ENCODE measurements at regions not wholly inside any gene's neighbourhood (a gene's known extent, or its start where the extent isn't known, plus 50 kb on each side); places are given as distances from the start of the nearest gene placed in this dataset.

DNA sequence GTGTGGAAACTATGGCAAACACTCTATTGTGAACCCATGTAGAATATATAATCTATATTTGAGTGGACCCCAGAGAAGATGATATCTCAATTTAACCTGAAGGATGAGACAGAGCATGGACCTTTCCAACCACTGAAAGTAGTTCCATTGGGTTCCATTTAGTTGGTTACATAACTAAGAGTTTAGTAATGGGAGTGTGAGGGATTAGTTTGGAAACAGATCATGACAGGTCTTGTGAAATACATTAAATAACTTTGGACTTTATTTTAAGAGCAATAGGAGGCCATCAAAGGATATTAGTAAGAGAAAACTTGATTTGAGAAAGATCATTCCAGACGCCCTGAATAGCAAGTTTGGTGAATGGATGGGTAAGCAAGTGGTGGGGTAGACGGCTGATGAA is 487.2 kb upstream of the ROBO2 start:
- TF ChIP-seq BCL11A (IDR thresholded peaks at IDR 0.05; ENCODE audit: low read depth in 2 of 2, low read length in 2 of 2): no peak
- TF ChIP-seq, protein P1, sequence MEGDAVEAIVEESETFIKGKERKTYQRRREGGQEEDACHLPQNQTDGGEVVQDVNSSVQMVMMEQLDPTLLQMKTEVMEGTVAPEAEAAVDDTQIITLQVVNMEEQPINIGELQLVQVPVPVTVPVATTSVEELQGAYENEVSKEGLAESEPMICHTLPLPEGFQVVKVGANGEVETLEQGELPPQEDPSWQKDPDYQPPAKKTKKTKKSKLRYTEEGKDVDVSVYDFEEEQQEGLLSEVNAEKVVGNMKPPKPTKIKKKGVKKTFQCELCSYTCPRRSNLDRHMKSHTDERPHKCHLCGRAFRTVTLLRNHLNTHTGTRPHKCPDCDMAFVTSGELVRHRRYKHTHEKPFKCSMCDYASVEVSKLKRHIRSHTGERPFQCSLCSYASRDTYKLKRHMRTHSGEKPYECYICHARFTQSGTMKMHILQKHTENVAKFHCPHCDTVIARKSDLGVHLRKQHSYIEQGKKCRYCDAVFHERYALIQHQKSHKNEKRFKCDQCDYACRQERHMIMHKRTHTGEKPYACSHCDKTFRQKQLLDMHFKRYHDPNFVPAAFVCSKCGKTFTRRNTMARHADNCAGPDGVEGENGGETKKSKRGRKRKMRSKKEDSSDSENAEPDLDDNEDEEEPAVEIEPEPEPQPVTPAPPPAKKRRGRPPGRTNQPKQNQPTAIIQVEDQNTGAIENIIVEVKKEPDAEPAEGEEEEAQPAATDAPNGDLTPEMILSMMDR (IDR thresholded peaks at IDR 0.05; ENCODE audit: control extremely low read depth in 1 of 3, insufficient read depth in 1 of 3, low read depth in 1 of 3, low read length in 3 of 3): no peak
- TF ChIP-seq NANOG (IDR thresholded peaks at IDR 0.05; ENCODE audit: insufficient read depth, low read depth, low read length, poor library complexity, severe bottlenecking): no peak
- no peak for TF ChIP-seq POLR2A (IDR thresholded peaks at IDR 0.05; ENCODE audit: control extremely low read depth in 1 of 2, low read depth in 2 of 2, low read length in 2 of 2)
- TF ChIP-seq EZH2 (IDR thresholded peaks at IDR 0.05; ENCODE audit: low read depth, low read length, severe bottlenecking): no peak
- no peak for TF ChIP-seq SIX5 (IDR thresholded peaks at IDR 0.05; ENCODE audit: low read depth, low read length)
- no peak for TF ChIP-seq TAF1 (IDR thresholded peaks at IDR 0.05; ENCODE audit: low read depth, low read length)
- no peak for TF ChIP-seq JUND (IDR thresholded peaks at IDR 0.05; ENCODE audit: low read length)
- TF ChIP-seq HDAC2 (IDR thresholded peaks at IDR 0.05; ENCODE audit: borderline replicate concordance in 1 of 2, low read depth in 2 of 2, low read length in 2 of 2): no peak

All from H1 (cell line).